Mononuclear cell (primary cell): ENCODE measurements at regions not wholly inside any gene's neighbourhood (a gene's known extent, or its start where the extent isn't known, plus 50 kb on each side); places are given as distances from the start of the nearest gene placed in this dataset.

ENCODE experiments used
- H3K27me3 ChIP-seq: 2 replicates; pipeline ENCODE4 v1.6.0; 2011; ENCODE audit warnings: low read length, control low read depth; ENCODE audit not compliant: insufficient read depth
- H3K4me1 ChIP-seq: 2 replicates; pipeline ENCODE4 v1.5.1; 2011; ENCODE audit warnings: mild to moderate bottlenecking, low read length, control low read depth; ENCODE audit not compliant: insufficient read depth
- H3K4me3 ChIP-seq: 2 replicates; pipeline ENCODE4 v1.5.1; 2011; ENCODE audit warnings: mild to moderate bottlenecking, low read length, moderate library complexity
- H3K9me3 ChIP-seq: 2 replicates; pipeline ENCODE4 v1.5.1; 2011; ENCODE audit warnings: low read depth, mild to moderate bottlenecking, control low read depth, low read length

GRCh38 chr10:120641695-120642094 is 184.7 kb downstream of the PLPP4 start:
- H3K9me3 ChIP-seq = no peaks in the 10 kb centered on the region
- H3K4me1 ChIP-seq = peaks cover 28% of the 10 kb centered on the region
- H3K4me3 ChIP-seq = no peak overlapping the region
- H3K27me3 ChIP-seq = no peaks in the 10 kb centered on the region

- no peaks in the 10 kb centered on the region for H3K27me3 ChIP-seq
- no peak overlapping the region for H3K4me3 ChIP-seq
- no peaks in the 10 kb centered on the region for H3K9me3 ChIP-seq
Measured at GRCh38 chr10:120643351-120643750, 186.3 kb downstream of the PLPP4 start.

GRCh38 chr10:120644556-120645410 is 187.8 kb downstream of the PLPP4 start:
- Histone ChIP-seq H3K9me3 (no peaks in the 10 kb centered on the region), H3K4me3 (no peak overlapping the region), H3K27me3 (no peaks in the 10 kb centered on the region), H3K4me1 (peaks cover 28% of the 10 kb centered on the region)

More at GRCh38 chr10:120643351-120643750, 186.3 kb downstream of the PLPP4 start:
- H3K4me1 ChIP-seq = peaks cover 28% of the 10 kb centered on the region

- Histone ChIP-seq H3K9me3 (no peaks in the 10 kb centered on the region), H3K4me3 (no peak overlapping the region), H3K27me3 (no peaks in the 10 kb centered on the region), H3K4me1 (peaks cover 28% of the 10 kb centered on the region)
Measured at GRCh38 chr10:120646159-120646732, 189.2 kb downstream of the PLPP4 start.

- H3K4me1 ChIP-seq = peaks cover 28% of the 10 kb centered on the region
- H3K27me3 ChIP-seq = no peaks in the 10 kb centered on the region
- H3K9me3 ChIP-seq = no peaks in the 10 kb centered on the region
- no peak overlapping the region for H3K4me3 ChIP-seq
Measured at GRCh38 chr10:120646738-120647456, 189.9 kb downstream of the PLPP4 start.

GRCh38 chr10:120650705-120651399 is 193.8 kb downstream of the PLPP4 start:
- Histone ChIP-seq H3K4me1 (no peaks in the 10 kb centered on the region), H3K9me3 (no peaks in the 10 kb centered on the region), H3K27me3 (no peaks in the 10 kb centered on the region), H3K4me3 (no peak overlapping the region)

GRCh38 chr10:120656107-120656506 is 195.1 kb upstream of the WDR11 start:
- Histone ChIP-seq H3K27me3 (no peaks in the 10 kb centered on the region), H3K4me3 (no peak overlapping the region), H3K9me3 (no peaks in the 10 kb centered on the region), H3K4me1 (no peaks in the 10 kb centered on the region)

GRCh38 chr10:120657371-120657770 is 193.8 kb upstream of the WDR11 start:
- Histone ChIP-seq H3K4me3 (no peak overlapping the region), H3K27me3 (no peaks in the 10 kb centered on the region), H3K9me3 (no peaks in the 10 kb centered on the region), H3K4me1 (no peaks in the 10 kb centered on the region)

- H3K27me3 ChIP-seq = no peaks in the 10 kb centered on the region
- H3K4me3 ChIP-seq = no peak overlapping the region
- H3K9me3 ChIP-seq = no peaks in the 10 kb centered on the region
- no peaks in the 10 kb centered on the region for H3K4me1 ChIP-seq
Measured at GRCh38 chr10:120658943-120659885, 191.9 kb upstream of the WDR11 start.

- Histone ChIP-seq H3K4me1 (no peaks in the 10 kb centered on the region), H3K4me3 (no peak overlapping the region), H3K9me3 (no peaks in the 10 kb centered on the region), H3K27me3 (no peaks in the 10 kb centered on the region)
Measured at GRCh38 chr10:120666308-120666707, 184.9 kb upstream of the WDR11 start.

- Histone ChIP-seq H3K4me3 (no peak overlapping the region), H3K9me3 (no peaks in the 10 kb centered on the region), H3K27me3 (no peaks in the 10 kb centered on the region), H3K4me1 (no peaks in the 10 kb centered on the region)
Measured at GRCh38 chr10:120667276-120667675, 183.9 kb upstream of the WDR11 start.

- Histone ChIP-seq H3K27me3 (no peaks in the 10 kb centered on the region), H3K4me3 (no peak overlapping the region)
Measured at GRCh38 chr10:120671491-120671890, 179.7 kb upstream of the WDR11 start.

GRCh38 chr10:120683454-120683853 is 167.7 kb upstream of the WDR11 start:
- peaks cover 9% of the 10 kb centered on the region for H3K4me1 ChIP-seq
- H3K27me3 ChIP-seq = no peaks in the 10 kb centered on the region
- no peak overlapping the region for H3K4me3 ChIP-seq
- peaks cover 2% of the 10 kb centered on the region for H3K9me3 ChIP-seq

More at GRCh38 chr10:120671491-120671890, 179.7 kb upstream of the WDR11 start:
- no peaks in the 10 kb centered on the region for H3K9me3 ChIP-seq
- no peaks in the 10 kb centered on the region for H3K4me1 ChIP-seq

GRCh38 chr10:120684226-120684625 is 166.9 kb upstream of the WDR11 start:
- Histone ChIP-seq H3K4me3 (no peak overlapping the region), H3K4me1 (peaks cover 9% of the 10 kb centered on the region), H3K27me3 (no peaks in the 10 kb centered on the region), H3K9me3 (no peaks in the 10 kb centered on the region)
